Endothelial cell of umbilical vein (primary cell): ENCODE measurements at regions not wholly inside any gene's neighbourhood (a gene's known extent, or its start where the extent isn't known, plus 50 kb on each side); places are given as distances from the start of the nearest gene placed in this dataset.

ENCODE experiments used
- BruUV-seq: library from RNA; stranded (reverse); fragments of 400-500 nt; replicated peaks from 2 replicates; lab custom pipeline; 2021; lab: Mats Ljungman, UMichigan
- CTCF ChIA-PET: fragments of 300-600, 350-600 bp; sonication (Branson Sonifier 250); formaldehyde crosslinking; loops from one replicate; lab custom pipeline; 2021; ENCODE audit warnings: antibody characterized with exemption, inconsistent platforms; lab: Charles Lee
- POLR2A ChIA-PET: fragments of 300-600, 350-600 bp; sonication (Branson Sonifier 250); formaldehyde crosslinking; loops from one replicate; lab custom pipeline; 2021; ENCODE audit warnings: antibody characterized with exemption, inconsistent platforms; lab: Charles Lee
- DNase-seq: peaks from one replicate; pipeline ENCODE4 v3.0.0-alpha.2; 2011; ENCODE audit warnings: low read depth, low spot score
- FAIRE-seq: peaks from 2 replicates; lab custom pipeline; 2011; peaks lifted over from hg19 to GRCh38; lab: Jason Lieb, UNC
- H2AFZ ChIP-seq: 2 replicates; pipeline ENCODE4 v1.6.0; 2012; ENCODE audit warnings: low read depth, low read length, control low read depth, inconsistent platforms
- H3K27ac ChIP-seq: 2 replicates; pipeline ENCODE4 v1.5.1; 2011; ENCODE audit warnings: low read depth, mild to moderate bottlenecking, control low read depth, low read length, moderate library complexity; ENCODE audit not compliant: insufficient read depth
- H3K27me3 ChIP-seq, 2 experiments: 2 replicates each; pipeline versions ENCODE4 v1.6.0 to v1.6.1; 2011; ENCODE audit warnings: low read length in 2 of 2, mixed read lengths in 1 of 2; ENCODE audit not compliant: control insufficient read depth in 2 of 2, insufficient read depth in 2 of 2
- H3K36me3 ChIP-seq, 2 experiments: 2 replicates in 1 of 2; 3 replicates in 1 of 2; pipeline ENCODE4 v1.5.1; 2011; ENCODE audit warnings: low read length in 2 of 2, mild to moderate bottlenecking in 1 of 2, moderate library complexity in 1 of 2; ENCODE audit not compliant: control insufficient read depth in 2 of 2, insufficient read depth in 2 of 2; ENCODE audit errors: extremely low read depth in 1 of 2
- H3K4me1 ChIP-seq: 3 replicates; pipeline ENCODE4 v1.5.1; 2011; ENCODE audit warnings: mild to moderate bottlenecking, low read length; ENCODE audit not compliant: control insufficient read depth, insufficient read depth; ENCODE audit errors: extremely low read depth
- H3K4me2 ChIP-seq: 2 replicates; pipeline ENCODE4 v1.6.1; 2011; ENCODE audit warnings: low read length, control low read depth, mixed read lengths; ENCODE audit not compliant: insufficient read depth
- H3K4me3 ChIP-seq, 3 experiments: fragments of 200-600 bp in 1 of 3; sonication (generic), shearing (Covaris generic) in 1 of 3; replicated peaks in 1 of 3; 2 replicates each; pipeline ENCODE4 v1.5.1; 2011 to 2016; ENCODE audit warnings: control low read depth in 3 of 3, low read length in 3 of 3, mild to moderate bottlenecking in 2 of 3, inconsistent platforms in 1 of 3, low read depth in 1 of 3, moderate library complexity in 1 of 3; ENCODE audit not compliant: insufficient read depth in 1 of 3
- H3K79me2 ChIP-seq: 2 replicates; pipeline ENCODE4 v1.6.0; 2012; ENCODE audit warnings: low read length, inconsistent platforms; ENCODE audit not compliant: control insufficient read depth, insufficient read depth
- H3K9ac ChIP-seq: replicated peaks from 2 replicates; pipeline ENCODE3; 2011; ENCODE audit warnings: low read length, control low read depth; ENCODE audit not compliant: insufficient read depth; ENCODE audit errors: extremely low read depth
- H3K9me1 ChIP-seq: replicated peaks from 3 replicates; pipeline ENCODE4 v1.6.0; 2011; ENCODE audit warnings: mild to moderate bottlenecking, low read length; ENCODE audit not compliant: control insufficient read depth, insufficient read depth; ENCODE audit errors: extremely low read depth
- H3K9me3 ChIP-seq: replicated peaks from 2 replicates; pipeline ENCODE4 v1.5.1; 2012; ENCODE audit warnings: low read length, inconsistent platforms; ENCODE audit not compliant: control insufficient read depth, insufficient read depth
- H4K20me1 ChIP-seq: replicated peaks from 2 replicates; pipeline ENCODE3; 2011; ENCODE audit warnings: mild to moderate bottlenecking, low read length; ENCODE audit not compliant: control insufficient read depth, insufficient read depth; ENCODE audit errors: extremely low read depth
- CTCF ChIP-seq, 2 donors: IDR thresholded peaks; 1 replicate in 1 of 2; 2 replicates in 1 of 2; pipeline ENCODE4 v1.5.1; 2011; ENCODE audit warnings: low read length in 2 of 2, mild to moderate bottlenecking in 2 of 2, moderate library complexity in 2 of 2, control low read depth in 1 of 2, inconsistent platforms in 1 of 2, low read depth in 1 of 2; ENCODE audit not compliant: insufficient read depth in 1 of 2; ENCODE audit errors: extremely low read depth in 1 of 2
- EZH2 ChIP-seq: IDR thresholded peaks from 2 replicates; pipeline ENCODE4 v1.6.1; 2012; ENCODE audit warnings: borderline replicate concordance, low read depth, mild to moderate bottlenecking, moderate library complexity, low read length, inconsistent platforms; ENCODE audit not compliant: severe bottlenecking
- FOS ChIP-seq: IDR thresholded peaks from 2 replicates; pipeline ENCODE4 v1.6.1; 2011; ENCODE audit warnings: mild to moderate bottlenecking, low read length, moderate library complexity, borderline replicate concordance; ENCODE audit not compliant: insufficient read depth
- GATA2 ChIP-seq: IDR thresholded peaks from 2 replicates; pipeline ENCODE4 v1.7.0; 2011; ENCODE audit warnings: low read depth, mild to moderate bottlenecking, moderate library complexity, mixed read lengths, low read length; ENCODE audit not compliant: insufficient read length, insufficient read depth
- JUN ChIP-seq: IDR thresholded peaks from 2 replicates; pipeline ENCODE4 v1.6.1; 2011; ENCODE audit warnings: borderline replicate concordance, low read depth; ENCODE audit not compliant: insufficient read length, insufficient read depth
- MAX ChIP-seq: IDR thresholded peaks from 2 replicates; pipeline ENCODE4 v1.6.1; 2011; ENCODE audit not compliant: insufficient read depth, insufficient read length
- MYC ChIP-seq: IDR thresholded peaks from one replicate; pipeline ENCODE4 v1.6.1; 2011; ENCODE audit warnings: mild to moderate bottlenecking, low read depth, low read length
- POLR2A ChIP-seq: IDR thresholded peaks from 2 replicates; pipeline ENCODE4 v1.6.1; 2012; ENCODE audit warnings: low read depth, mild to moderate bottlenecking, control low read depth, low read length
- POLR2AphosphoS5 ChIP-seq: IDR thresholded peaks from 2 replicates; pipeline ENCODE4 v1.6.1; 2012; ENCODE audit warnings: low read depth, mild to moderate bottlenecking, control low read depth, low read length, moderate library complexity; ENCODE audit not compliant: insufficient read depth
- dilution Hi-C: fragments of 300-500 bp; cut with MboI; formaldehyde crosslinking; loops from one replicate; pipeline ENCODE4 v1.15.0; 2019; ENCODE audit warnings: low sequenced_read_pairs; ENCODE audit not compliant: extremely low pct_ligation_motif_present
- intact Hi-C: fragments of 100-400 bp; cut with micrococcal nuclease; formaldehyde crosslinking; loops from one replicate; pipeline ENCODE4 v1.10.0; 2022

- H3K79me2 ChIP-seq: no peaks in the 10 kb centered on the region
- CTCF ChIA-PET: no interaction called here
- dilution Hi-C loops: no loop called here
Observed at GRCh38 chr12:28826766-28827165, 322.3 kb upstream of the FAR2 start.

GRCh38 chr12:28827861-28828260 is 321.2 kb upstream of the FAR2 start:
- FAIRE-seq (no peak), DNase-seq (no peak)
- H3K27ac ChIP-seq: no peak overlapping the region
- H4K20me1 ChIP-seq: no peaks in the 10 kb centered on the region
- no peak overlapping the region for H2AFZ ChIP-seq
- intact Hi-C loops: no loop called here
- H3K9ac ChIP-seq: no peak overlapping the region
- CTCF ChIA-PET: interaction anchor here (1.3 kb wide), 1 partner anchor 24 kb away, joined by 4 read pairs; no protein-coding TSS in a partner anchor
- H3K27me3 ChIP-seq: no peaks in the 10 kb centered on the region
- no peaks in the 10 kb centered on the region for H3K36me3 ChIP-seq
- no peaks in the 10 kb centered on the region for H3K9me3 ChIP-seq
- H3K79me2 ChIP-seq: no peaks in the 10 kb centered on the region
- H3K4me2 ChIP-seq: no peak overlapping the region
- H3K4me1 ChIP-seq: no peaks in the 10 kb centered on the region
- POLR2A ChIA-PET: no interaction called here
- no peak for TF ChIP-seq MAX
- TF ChIP-seq FOS: no peak
- TF ChIP-seq GATA2: no peak
- no peak for TF ChIP-seq EZH2
- no peak for TF ChIP-seq POLR2AphosphoS5
- TF ChIP-seq POLR2A: no peak
- TF ChIP-seq CTCF (IDR thresholded peaks at IDR 0.05; ENCODE audit: extremely low read depth in 1 of 2, insufficient read depth in 1 of 2, low read depth in 1 of 2, low read length in 2 of 2): no peak
- no peak for TF ChIP-seq JUN
- TF ChIP-seq MYC: no peak
- no peaks in the 10 kb centered on the region for H3K9me1 ChIP-seq
- dilution Hi-C loops: no loop called here
- BruUV-seq: no TSS peak
- H3K4me3 ChIP-seq: no peak overlapping the region

More at GRCh38 chr12:28826766-28827165, 322.3 kb upstream of the FAR2 start:
- no peak overlapping the region for H3K4me3 ChIP-seq
- no peak for TF ChIP-seq CTCF (IDR thresholded peaks at IDR 0.05; ENCODE audit: extremely low read depth in 1 of 2, insufficient read depth in 1 of 2, low read depth in 1 of 2, low read length in 2 of 2)
- no peak for TF ChIP-seq JUN
- no peak for TF ChIP-seq FOS
- no peak for DNase-seq
- H3K27ac ChIP-seq: no peak overlapping the region
- H3K4me1 ChIP-seq: no peaks in the 10 kb centered on the region
- no peak overlapping the region for H3K4me2 ChIP-seq
- H3K27me3 ChIP-seq: no peaks in the 10 kb centered on the region
- no TSS peak for BruUV-seq
- H3K9me1 ChIP-seq: no peaks in the 10 kb centered on the region
- H2AFZ ChIP-seq: no peak overlapping the region
- H3K36me3 ChIP-seq: no peaks in the 10 kb centered on the region
- intact Hi-C loops: no loop called here
- H3K9ac ChIP-seq: no peak overlapping the region
- no peak for FAIRE-seq
- POLR2A ChIA-PET: no interaction called here
- no peaks in the 10 kb centered on the region for H4K20me1 ChIP-seq
- no peaks in the 10 kb centered on the region for H3K9me3 ChIP-seq
